ENCODE measurements at regions not wholly inside any gene's neighbourhood (a gene's known extent, or its start where the extent isn't known, plus 50 kb on each side); places are given as distances from the start of the nearest gene placed in this dataset.

DNA sequence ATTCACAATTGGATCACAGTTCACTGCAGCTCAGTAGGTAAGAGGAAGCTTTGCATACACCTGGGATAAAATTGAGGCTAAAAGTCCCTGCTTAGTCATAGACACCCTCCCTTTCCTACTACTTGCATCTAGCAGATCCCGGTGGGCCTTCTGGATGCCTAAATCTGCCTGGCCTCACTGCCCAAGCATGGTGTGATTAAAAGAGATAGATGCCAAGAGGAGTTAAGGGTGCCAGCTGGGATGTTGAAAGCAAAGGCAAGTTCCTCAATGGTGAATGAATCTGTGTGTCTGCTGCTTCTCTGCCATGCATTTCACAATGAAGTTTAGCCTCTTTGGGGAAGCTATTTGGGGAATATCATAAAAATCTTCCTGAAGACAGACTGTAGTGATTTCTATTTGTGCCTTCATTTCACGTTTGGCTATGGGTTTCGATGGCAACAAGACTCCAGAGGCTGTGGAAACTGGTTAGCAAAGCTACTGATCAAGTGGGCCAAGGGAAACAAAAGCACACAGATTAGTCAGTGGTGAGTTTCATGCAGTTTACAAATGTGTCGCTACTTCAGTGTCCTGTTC, 534.0 kb downstream of the ANKRD50 start:
- DNase-seq (ENCODE audit: low read depth): no peak

DNA sequence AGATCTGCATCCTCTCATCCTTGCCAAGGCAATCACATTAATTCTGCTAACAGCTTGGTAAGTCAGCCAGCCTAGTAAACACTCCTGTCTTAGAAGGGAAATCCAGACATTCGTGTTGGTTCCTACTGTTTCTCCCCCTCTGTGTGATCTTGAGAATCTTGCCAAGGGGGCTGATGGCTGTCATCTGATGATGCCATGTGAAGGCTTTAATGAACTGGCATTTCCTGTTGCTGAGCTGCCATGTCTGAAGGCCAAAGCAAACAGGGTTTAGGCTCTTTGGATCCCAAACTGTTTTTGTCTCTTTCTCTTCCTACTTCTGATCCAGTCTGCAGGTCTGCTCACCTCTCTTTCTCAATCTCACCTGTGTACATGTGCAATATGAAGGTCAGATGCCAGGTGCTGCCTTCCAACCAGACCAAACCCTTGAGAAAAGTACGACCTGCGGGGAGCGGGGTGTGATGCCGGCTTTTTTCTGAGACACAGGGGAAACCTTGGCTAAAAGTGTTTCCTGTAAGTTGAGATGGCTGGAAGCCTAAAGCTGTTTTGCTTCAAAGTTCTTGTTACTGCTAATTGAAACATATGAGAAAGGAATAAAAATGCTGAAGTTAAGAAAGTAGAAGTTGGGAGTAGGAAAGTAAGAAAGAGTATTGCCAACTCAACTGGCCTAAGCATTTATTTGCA, 532.9 kb downstream of the ANKRD50 start:
- no peak for DNase-seq (ENCODE audit: low read depth)

DNA sequence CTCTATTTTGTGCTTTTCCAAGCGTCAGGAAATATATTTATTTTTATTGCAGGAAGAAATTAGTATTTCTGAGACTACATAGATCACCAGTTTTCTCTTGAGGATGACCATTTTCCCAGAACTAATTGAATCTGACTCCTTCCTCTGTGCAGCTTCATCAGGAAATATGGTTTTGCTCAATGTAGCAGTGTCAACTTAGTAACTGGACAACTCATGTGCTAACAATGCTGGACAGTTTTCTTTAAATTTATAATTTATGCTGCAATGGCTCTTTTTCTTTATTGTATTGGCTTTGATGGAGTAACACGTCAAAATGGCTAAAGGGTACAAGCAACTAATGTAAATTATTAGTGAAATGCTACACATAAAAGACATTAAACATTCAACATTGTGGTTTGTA, 531.5 kb downstream of the ANKRD50 start:
- no peak for DNase-seq (ENCODE audit: low read depth)

DNA sequence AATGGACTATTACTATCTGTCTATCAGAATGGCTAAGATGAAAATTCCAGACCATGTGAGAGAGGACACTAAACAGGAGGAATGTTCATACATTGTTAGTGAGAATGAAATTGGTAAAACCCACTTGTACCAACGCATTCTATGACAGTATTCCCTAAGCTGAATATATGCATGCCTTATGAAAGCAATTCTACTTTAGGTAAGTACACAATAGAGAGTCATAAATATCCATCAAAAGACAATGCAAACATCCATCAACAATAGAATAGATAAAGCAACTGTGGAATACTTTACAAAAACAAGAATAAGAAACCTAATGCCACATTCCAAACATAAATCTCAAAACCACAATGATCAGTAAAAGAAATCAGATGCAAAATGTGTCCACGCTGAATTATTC, 529.3 kb downstream of the ANKRD50 start:
- no peak for DNase-seq (ENCODE audit: low read depth)

DNA sequence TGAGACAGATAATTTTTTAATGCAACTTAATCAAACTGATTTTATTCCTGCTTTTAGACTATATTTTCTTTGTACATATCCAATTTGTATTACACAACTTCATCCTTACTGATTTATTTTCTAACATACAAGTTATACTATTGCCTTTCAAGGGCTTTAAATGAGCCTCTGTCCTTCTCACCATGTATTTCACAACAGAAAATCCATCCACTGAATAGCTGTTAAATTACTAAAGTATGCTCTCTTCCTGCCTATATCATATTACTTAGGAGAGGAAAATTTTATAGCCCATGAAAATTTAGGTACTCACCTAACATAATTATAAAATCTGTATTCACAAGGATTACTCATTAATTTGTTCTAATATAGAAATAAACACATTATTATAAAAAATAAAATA, 528.6 kb downstream of the ANKRD50 start:
- no peak for DNase-seq (ENCODE audit: low read depth)

DNA sequence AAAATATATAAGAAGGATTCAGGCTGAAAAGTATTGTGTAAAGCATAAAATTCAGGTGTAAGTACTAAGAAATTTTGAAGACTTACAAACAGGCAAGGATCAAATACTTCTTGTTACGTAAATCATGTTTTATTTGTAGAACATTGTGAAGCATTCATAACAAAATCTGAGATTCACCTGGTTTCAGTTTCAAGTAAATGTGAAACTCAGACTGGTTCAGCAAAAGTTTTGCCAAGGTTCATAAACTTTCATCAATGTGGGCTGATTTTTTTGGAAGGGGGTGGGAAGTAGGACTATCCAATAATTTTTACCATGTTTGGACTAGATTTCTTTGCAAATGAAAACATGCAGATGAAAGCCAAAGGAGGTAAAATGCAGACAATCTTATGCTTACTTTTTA, 527.7 kb downstream of the ANKRD50 start:
- DNase-seq (ENCODE audit: low read depth): no peak

DNA sequence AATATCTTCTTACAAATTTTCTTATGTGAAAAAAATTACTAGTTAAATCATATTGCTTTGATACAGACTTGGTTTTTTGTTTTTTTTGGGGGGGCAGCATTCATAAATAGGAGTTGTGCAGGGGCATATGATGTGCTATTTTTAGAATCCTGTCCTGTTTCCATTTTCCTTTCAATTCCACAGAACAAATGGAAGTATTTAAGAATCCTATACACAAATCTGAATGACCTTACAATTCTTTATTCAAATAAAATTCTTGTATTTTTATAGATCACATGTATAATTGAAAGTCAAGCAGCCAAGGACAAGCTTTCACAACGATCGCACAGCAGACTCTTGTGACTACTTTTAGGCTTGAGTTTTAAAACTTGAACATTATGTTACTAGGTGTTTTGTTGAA, 523.9 kb downstream of the ANKRD50 start:
- DNase-seq (ENCODE audit: low read depth): no peak

DNA sequence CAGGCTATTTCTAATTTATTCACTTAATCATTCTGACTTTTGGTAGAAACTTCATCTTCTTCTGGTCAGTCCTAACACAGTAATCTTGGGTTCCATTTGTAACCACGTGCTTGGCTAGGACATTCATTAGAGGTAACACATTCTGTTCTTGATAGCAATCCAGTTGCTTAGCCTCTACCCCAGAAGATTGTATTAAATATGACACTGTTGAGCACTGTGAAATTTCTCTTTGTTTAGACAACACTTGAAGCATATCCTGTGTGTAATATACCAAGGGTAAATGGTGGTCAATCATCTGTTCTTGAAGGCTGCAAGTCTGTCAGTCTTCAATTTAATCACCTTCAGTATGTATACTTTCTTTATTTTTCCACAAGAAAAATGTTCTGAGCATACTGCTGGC, 523.0 kb downstream of the ANKRD50 start:
- DNase-seq (ENCODE audit: low read depth): no peak

DNA sequence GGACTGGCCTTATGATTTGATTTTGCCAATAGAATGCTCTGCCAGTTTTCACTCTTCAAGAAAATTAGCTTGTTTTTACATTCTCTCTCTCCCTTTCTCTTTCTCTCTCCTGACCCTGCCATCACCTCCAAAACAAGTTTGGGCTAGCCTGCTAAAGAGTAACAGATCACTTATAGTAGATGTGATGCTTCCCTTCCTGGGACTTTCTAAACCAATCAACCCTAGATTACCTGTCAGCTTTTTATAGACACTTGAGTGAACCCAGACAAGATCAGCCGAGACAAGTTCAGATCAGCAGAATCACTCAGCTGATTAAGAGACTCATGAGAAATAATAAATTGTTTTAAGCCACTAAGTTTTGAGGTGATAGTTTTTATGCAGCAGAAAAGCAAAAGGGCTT, 521.2 kb downstream of the ANKRD50 start:
- no peak for DNase-seq (ENCODE audit: low read depth)

DNA sequence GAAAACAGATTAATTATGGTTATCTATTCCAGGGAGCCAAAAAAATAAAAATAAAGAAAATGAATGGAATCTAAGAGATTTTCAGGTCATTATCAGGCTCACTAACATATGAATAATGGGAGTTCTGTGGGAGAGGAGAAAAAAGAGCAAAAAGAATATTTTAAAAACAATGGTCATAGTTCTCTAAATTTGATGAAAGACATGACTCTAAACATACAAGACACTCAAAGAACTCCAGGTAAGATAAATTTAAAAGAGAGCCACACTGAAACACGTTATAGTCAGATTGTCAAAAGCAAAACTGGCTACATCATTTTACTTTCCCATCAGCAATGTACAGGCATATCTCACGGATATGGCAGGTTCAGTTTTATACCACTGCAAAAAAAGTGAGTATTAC, 520.0 kb downstream of the ANKRD50 start:
- no peak for DNase-seq (ENCODE audit: low read depth)

DNA sequence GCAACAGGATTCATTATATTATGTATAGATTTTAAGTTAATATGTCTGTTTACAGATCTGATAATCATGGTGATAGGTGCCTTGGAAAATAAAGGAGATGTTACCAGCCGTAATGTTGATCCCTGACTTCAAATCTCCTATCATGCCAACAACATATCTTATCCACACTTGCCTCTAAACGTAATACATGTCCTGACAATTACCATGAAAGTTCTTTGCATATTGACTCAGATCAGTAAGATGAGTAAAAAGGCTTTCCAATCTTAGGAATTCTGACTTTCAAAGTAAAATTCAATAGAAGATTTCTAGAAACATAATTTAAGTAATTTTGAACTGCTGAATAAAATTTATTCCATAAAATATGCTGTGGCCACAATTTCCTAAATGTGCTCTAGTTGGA, 513.3 kb downstream of the ANKRD50 start:
- DNase-seq (ENCODE audit: low read depth): no peak

DNA sequence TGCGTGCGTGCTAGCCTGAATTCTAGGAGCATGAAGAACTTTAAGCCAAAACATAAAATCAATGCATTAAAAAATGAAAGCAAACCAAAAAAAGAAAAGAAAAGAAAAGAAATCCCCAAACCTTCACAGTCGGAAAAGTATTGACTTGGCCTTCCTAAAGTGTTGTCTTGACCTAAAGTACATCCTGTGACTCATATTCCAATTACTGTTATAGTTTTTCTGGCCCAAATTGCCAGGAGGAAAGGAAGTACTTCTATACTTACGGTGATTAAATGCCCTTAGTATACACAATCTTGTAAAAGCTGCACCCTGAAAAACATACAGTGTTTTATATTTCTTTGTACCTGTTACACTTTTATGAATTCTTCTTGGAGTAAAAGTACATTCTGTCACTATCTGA, 512.8 kb downstream of the ANKRD50 start:
- no peak for DNase-seq (ENCODE audit: low read depth)

DNA sequence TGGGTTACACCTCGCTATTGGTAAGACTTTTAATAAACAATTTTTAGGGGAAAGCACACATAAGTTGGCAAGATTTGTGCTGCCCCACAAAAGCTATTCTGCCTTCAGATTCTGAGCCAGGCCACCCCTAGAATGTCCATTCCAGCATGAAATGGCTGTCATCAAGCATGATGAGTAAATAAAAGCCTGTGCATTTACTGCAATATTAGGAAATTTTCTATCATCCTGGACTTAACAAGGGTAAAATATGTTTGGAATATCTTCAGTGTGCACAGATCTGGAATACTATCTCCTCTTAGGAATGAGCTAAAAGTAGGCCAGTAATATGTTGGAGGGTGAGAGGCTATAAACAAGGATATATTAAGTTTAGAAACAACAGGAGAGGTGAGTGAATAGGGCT, 510.9 kb downstream of the ANKRD50 start:
- DNase-seq (ENCODE audit: low read depth): no peak

DNA sequence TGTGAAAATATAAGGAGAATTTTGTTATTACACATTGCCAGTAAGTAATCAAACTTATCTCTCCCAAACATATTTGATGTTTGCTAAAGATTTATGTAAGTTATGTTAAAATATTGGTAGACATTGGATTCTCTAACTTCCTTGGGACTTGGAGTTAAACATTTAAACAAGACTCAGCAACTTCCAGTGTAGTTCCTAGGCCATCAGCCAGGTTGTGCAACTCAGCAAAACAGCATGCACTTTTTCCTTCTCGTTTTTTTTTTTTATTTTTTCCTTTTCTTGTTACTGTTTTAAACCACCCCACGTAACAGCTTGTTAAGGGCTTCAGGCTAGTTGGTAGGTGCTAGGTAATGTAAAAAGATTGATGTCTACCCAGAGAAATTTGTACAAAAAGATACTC, 510.4 kb downstream of the ANKRD50 start:
- no peak for DNase-seq (ENCODE audit: low read depth)

DNA sequence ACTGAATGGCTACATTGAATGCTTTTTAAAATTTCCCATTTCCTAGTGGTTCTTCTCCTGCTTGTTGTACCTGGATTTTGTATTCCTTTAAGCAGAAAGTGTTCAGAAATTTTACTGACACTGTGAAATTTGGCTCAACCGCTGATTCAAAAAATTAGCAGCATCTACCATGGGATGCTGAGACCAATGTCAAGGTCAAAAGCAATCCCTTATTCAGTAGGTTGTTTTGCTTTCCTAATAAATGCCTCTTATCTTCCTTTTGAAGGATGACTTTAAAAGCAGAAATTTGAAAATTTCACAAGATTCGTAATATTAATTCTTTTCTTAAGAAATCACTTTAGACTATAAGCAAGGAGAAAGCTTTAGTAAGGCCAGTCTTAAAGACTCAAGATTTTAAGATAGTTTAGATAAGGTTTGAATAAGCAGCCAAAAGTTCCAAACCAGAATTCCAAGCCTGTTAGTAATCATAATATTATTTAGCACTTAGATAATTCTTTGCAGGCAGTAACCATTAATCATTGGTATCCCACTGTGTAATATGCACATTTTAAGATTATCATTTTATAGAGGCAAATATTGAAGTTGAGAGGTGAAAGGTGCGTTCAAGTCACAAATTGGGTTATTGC, 508.8 kb downstream of the ANKRD50 start:
- no peak for DNase-seq (ENCODE audit: low read depth)

DNA sequence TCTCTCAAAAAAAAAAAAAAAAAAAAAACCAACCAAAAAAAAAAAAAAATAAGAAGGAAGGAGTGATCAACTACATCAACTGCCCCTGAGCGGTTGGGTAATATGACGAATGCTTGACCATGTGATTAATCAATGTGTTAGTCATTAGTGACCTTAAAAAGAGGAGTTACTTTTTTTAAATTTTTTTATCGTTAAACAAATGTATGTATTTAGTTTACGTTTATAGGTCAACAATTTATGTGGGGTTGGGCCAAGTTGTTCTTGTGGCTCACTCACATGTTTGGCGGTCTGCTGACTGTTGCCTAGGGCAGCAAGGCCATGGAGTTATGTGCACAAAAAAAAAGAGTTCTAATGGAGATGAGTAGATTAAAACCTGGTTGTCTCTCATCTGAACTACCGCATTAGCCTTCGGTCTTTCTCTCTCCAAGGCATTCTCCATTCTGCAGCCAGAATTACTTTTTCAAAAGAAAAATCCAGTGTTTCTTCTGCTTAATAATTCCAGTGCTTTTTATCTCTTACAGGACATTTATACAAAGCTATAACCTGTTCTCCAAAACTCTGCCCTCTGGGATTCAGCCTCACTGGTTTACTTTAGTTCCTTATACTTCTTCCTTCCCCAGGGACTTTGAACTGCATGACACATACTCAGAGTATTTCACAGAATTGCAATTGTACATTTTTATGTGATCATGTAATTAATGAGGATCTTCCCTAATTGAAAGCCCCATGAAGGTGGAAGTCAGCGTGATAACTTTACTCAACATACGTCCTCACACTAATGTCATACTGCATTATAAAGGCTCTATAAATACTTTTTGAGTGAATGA, 505.5 kb downstream of the ANKRD50 start:
- no peak for DNase-seq (ENCODE audit: low read depth)

DNA sequence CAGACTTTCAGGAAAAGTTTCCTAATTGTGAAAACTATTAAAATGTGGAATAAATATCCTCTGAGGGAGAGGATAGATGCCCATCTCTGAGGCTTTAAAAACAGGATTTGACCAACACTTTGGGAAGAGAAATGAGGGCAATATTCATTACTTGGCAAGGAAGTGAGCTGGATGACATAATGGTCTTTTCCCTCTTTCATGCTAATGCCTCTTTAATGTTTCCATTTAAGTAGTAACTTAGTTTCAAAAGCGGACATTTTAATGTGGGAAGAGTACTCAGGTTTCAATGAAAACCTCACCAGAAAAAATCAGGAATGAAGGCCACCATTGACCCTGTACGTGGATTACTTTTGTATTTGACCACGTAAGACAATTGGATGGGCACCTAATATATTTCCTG, 503.3 kb downstream of the ANKRD50 start:
- no peak for DNase-seq (ENCODE audit: low read depth)

DNA sequence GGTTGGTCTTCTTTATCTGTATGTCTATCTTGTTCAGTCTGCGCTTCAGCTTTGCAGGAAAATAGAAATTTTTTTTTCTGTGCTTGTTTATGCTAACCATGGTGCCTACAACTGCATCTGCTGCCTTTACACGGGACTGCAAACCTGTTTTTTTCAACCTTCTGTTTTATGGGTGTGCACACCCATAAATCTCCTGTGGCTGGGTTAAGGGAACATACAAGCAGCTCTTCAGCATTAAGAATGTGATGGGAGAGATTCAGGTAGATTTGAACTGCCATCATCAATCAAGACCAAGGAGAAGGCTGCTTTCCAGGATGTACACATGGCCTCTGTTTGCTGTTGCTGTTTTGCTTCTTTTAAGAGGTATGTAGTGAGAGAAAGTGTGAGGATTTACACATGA, 502.9 kb downstream of the ANKRD50 start:
- no peak for DNase-seq (ENCODE audit: low read depth)

DNA sequence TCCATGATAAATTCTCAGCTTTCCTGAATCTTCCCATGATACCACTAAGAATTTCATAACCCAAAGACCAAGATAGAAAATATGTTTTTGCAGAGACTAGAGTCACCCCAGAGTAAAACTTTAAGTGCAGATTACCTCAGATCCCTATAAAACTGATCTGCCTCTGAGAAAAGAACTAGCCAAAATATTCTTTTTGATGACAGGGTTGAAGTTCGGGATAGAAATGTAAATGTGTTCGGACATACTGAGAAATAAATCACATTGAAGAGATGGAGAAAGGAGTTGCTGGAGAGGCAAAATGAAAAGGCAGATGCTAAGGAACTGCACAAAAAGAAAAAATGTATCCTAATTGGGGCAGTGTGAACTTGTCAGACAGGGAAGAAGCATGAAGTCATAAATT, 501.8 kb downstream of the ANKRD50 start:
- DNase-seq (ENCODE audit: low read depth): no peak

DNA sequence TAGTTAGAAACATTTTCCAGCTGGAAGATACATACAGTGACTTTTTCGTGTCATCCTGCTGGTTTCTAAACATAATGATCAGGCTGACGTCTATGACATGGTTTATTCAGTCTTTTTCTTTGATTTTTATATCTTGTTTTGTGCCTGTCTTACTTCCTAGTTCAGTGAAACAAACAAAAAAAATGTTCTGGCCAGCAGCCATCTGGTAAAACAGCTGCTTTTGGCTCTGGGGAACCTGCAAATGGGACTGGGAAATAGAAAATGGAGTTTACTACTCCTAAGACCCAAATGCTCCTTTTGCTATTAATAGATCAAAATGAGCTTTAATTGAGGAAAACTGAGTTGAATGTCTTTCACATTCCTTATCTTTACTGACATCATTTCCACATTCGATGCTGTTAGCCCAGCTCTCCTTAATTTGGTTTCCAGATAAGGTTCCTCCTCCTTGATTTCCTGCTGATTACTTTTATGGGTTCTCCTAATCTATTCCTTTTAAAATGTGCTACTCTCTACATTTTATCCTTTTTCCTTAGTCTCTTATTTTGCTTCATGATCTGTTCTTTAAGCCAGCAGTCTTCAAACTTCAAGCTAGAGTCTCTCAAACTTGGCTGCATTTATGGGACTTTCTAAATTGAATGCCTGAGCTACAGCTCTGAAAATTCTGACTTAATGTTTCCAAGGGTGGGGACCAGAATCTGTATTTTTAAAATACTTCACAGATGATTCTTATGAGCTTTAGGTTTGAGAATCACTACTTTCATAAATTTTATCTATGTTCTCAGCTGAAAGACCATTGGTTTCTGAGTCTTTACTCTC, 499.5 kb downstream of the ANKRD50 start:
- no peak for DNase-seq (ENCODE audit: low read depth)

DNA sequence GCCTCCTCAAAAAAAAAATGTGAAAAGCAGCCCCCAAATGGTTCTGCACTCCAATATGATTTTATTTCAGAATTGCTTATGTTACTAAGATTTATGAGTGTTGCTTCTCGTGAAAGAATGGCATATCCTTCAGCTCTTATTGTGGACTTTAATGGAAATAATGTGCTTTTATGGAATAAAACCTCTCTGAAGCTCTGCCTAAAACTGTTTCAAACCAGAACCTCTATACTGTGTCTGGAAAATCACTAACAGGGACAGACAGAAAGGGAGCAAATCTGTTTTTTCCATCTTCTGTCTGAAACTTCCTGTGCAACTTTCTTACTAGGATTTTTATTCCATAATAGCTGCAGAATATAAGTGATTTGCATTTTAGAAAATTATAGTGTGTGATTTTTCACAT, 493.1 kb downstream of the ANKRD50 start:
- DNase-seq (ENCODE audit: low read depth): no peak

DNA sequence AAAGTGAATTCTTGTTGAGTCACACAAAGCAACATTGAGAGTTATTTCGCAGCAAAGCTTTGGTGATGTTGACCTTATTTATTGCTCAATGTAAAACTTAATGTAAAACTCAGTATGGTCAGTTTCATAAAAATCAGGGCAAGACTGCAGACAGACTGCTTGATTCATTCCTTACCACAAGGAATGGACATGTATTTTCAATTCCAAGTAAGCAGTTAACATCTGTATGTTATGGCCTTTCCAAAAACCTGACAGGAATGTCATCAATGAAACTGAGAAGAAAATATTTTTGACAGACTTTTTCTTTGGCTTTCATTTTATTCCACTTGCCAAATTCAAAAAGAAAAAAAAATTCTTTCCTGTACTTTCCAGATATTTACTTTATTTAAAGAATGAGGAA, 488.3 kb downstream of the ANKRD50 start:
- no peak for DNase-seq (ENCODE audit: low read depth)
